Gastrocnemius medialis (tissue), 4 donors: ENCODE measurements at regions not wholly inside any gene's neighbourhood (a gene's known extent, or its start where the extent isn't known, plus 50 kb on each side); places are given as distances from the start of the nearest gene placed in this dataset.

Experiments used
- ATAC-seq, 2 donors: fragments of 150-250 bp; one replicate each; pipeline ENCODE4 v1.9.1; 2016
- DNase-seq, 2 donors: peaks; one replicate each; pipeline ENCODE4 v3.0.0-alpha.2; 2019
- H3K27ac ChIP-seq, 4 donors: fragments of 200-600 bp; sonication (generic); 1 replicate in 1 of 4; 2 replicates in 3 of 4; pipeline ENCODE4 v1.5.1; 2016 to 2018; ENCODE audit warnings: mild to moderate bottlenecking in 2 of 4, moderate library complexity in 1 of 4
- H3K27me3 ChIP-seq, 3 donors: fragments of 200-600 bp; sonication (generic) in 2 of 3; 1 replicate in 1 of 3; 2 replicates in 2 of 3; pipeline versions ENCODE4 v1.5.1 to v1.6.0; 2016 to 2019; ENCODE audit warnings: mild to moderate bottlenecking in 1 of 3, moderate library complexity in 1 of 3
- H3K36me3 ChIP-seq, 2 donors: fragments of 200-600 bp; sonication (generic) in 1 of 2; one replicate each; pipeline ENCODE4 v1.5.1; 2017 to 2018
- H3K4me1 ChIP-seq, 2 donors: fragments of 200-600 bp; sonication (generic) in 1 of 2; one replicate each; pipeline ENCODE4 v1.5.1; 2016 to 2017; ENCODE audit warnings: mild to moderate bottlenecking in 2 of 2
- H3K4me3 ChIP-seq, 4 donors: fragments of 200-600 bp; sonication (generic) in 3 of 4; 1 replicate in 1 of 4; 2 replicates in 3 of 4; pipeline ENCODE4 v1.5.1; 2016 to 2019; ENCODE audit warnings: mild to moderate bottlenecking in 2 of 4
- H3K9me3 ChIP-seq, 3 donors: fragments of 200-600 bp; sonication (generic) in 2 of 3; 1 replicate in 1 of 3; 2 replicates in 2 of 3; pipeline ENCODE4 v1.5.1; 2016 to 2019
- POLR2A ChIP-seq, 2 donors: fragments of 450-650 bp; IDR thresholded peaks; one replicate each; pipeline ENCODE4 v1.6.1; 2017; ENCODE audit warnings: antibody characterized with exemption in 2 of 2, mild to moderate bottlenecking in 2 of 2, moderate library complexity in 2 of 2
- in situ Hi-C, 4 donors: fragments of 200-750 bp; cut with MboI; loops; one replicate each; pipeline versions ENCODE4 v1.15.0 to v1.8.0; 2017; ENCODE audit warnings: low sequenced_read_pairs in 4 of 4
- intact Hi-C: fragments of 100-400 bp; cut with DNase I; formaldehyde crosslinking; loops from one replicate; pipeline ENCODE4 v1.15.1; 2023; ENCODE audit warnings: low total_unique reads
- TF ChIP-seq, protein P1 (sequence below), 5 experiments: fragments of 450-650 bp in 3 of 5; fragments of 200-600 bp in 2 of 5; sonication (generic) in 2 of 5; IDR thresholded peaks in 4 of 5; conservative IDR thresholded peaks in 1 of 5; 1 replicate in 4 of 5; 2 replicates in 1 of 5; pipeline ENCODE4 v1.5.1; 2016 to 2019; ENCODE audit warnings: antibody characterized with exemption in 5 of 5, mild to moderate bottlenecking in 3 of 5, moderate library complexity in 3 of 5

DNA sequence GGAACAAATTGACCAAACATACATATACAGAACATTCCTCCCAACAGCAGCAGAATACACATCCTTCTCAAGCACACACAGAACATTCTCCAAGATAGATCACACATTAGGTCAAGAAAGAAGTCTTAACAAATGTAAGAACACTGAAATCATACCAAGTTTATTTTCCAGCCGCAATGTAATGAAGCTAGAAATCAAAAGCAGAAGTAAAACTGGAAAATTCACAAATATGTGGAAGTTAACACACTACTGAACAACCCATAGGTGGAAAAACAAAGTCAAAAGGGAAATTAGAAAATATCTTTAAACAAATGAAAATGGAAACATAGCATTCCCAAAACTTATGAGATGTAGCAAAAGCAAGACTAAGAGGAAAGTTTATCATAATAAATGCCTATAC is 692.6 kb downstream of the DIAPH3 start:
- TF ChIP-seq POLR2A (IDR thresholded peaks at IDR 0.05), result no peak
- TF ChIP-seq, protein P1, sequence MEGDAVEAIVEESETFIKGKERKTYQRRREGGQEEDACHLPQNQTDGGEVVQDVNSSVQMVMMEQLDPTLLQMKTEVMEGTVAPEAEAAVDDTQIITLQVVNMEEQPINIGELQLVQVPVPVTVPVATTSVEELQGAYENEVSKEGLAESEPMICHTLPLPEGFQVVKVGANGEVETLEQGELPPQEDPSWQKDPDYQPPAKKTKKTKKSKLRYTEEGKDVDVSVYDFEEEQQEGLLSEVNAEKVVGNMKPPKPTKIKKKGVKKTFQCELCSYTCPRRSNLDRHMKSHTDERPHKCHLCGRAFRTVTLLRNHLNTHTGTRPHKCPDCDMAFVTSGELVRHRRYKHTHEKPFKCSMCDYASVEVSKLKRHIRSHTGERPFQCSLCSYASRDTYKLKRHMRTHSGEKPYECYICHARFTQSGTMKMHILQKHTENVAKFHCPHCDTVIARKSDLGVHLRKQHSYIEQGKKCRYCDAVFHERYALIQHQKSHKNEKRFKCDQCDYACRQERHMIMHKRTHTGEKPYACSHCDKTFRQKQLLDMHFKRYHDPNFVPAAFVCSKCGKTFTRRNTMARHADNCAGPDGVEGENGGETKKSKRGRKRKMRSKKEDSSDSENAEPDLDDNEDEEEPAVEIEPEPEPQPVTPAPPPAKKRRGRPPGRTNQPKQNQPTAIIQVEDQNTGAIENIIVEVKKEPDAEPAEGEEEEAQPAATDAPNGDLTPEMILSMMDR (IDR thresholded peaks at IDR 0.05 in 4 of 5, conservative IDR thresholded peaks at IDR 0.05 in 1 of 5), result no peak
- Histone ChIP-seq H3K36me3 (no peaks in the 10 kb centered on the region), H3K27ac (no peak overlapping the region), H3K4me1 (no peaks in the 10 kb centered on the region), H3K4me3 (no peak overlapping the region), H3K9me3 (no peaks in the 10 kb centered on the region), H3K27me3 (no peaks in the 10 kb centered on the region)
- no peak for ATAC-seq
- intact Hi-C loops (no loop called here), in situ Hi-C loops (no loop called here)
- no peak for DNase-seq

DNA sequence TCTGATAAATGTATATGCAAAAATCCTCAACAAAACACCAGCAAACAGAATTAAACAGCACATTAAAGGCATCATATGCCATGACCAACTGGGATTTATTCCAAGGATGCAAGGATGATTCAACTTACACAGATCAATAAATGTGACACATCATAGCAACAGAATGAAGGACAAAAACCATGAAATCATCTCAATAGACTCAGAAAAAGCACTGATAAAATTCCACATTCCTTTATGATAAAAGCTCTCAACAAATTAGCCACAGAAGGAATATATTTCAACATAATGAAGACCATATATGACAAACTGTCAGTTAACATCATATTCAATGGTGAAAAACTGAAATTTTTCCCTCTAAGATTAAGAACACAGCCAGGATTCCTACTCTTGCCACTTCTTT is 691.6 kb downstream of the DIAPH3 start:
- TF ChIP-seq, protein P1 (IDR thresholded peaks at IDR 0.05 in 4 of 5, conservative IDR thresholded peaks at IDR 0.05 in 1 of 5), result no peak
- no peak for TF ChIP-seq POLR2A (IDR thresholded peaks at IDR 0.05)
- H3K4me1 ChIP-seq, result no peaks in the 10 kb centered on the region
- no peak overlapping the region for H3K4me3 ChIP-seq
- no peak overlapping the region for H3K27ac ChIP-seq
- no peaks in the 10 kb centered on the region for H3K27me3 ChIP-seq
- intact Hi-C loops, result no loop called here
- DNase-seq (no peak), ATAC-seq (no peak)
- in situ Hi-C loops, result no loop called here
- H3K36me3 ChIP-seq, result no peaks in the 10 kb centered on the region
- no peaks in the 10 kb centered on the region for H3K9me3 ChIP-seq

DNA sequence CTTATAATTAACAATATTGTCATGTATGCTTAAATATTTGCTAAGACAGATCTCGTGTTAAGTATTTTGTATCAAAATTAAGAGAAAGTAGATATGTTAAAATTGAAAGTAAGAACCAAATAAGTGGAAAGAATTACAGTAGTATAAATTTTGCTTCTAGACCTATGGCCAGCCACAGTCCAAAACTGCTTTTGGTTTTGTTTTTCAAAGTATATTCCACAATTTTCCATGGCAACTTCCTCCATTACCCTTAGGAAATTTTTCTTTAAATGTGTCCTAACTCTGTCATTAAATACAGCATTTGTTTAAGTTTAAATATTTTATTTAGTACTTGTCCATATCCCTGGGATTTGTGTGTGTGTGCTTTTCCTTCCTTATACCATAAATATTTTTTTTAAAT is 689.0 kb downstream of the DIAPH3 start:
- H3K9me3 ChIP-seq, result no peaks in the 10 kb centered on the region
- no peak overlapping the region for H3K27ac ChIP-seq
- no peak for ATAC-seq
- in situ Hi-C loops (no loop called here), intact Hi-C loops (no loop called here)
- H3K4me1 ChIP-seq, result no peaks in the 10 kb centered on the region
- no peak for TF ChIP-seq POLR2A (IDR thresholded peaks at IDR 0.05)
- TF ChIP-seq, protein P1 (IDR thresholded peaks at IDR 0.05 in 4 of 5, conservative IDR thresholded peaks at IDR 0.05 in 1 of 5), result no peak
- no peaks in the 10 kb centered on the region for H3K27me3 ChIP-seq
- H3K4me3 ChIP-seq, result no peak overlapping the region
- DNase-seq, result no peak
- no peaks in the 10 kb centered on the region for H3K36me3 ChIP-seq

DNA sequence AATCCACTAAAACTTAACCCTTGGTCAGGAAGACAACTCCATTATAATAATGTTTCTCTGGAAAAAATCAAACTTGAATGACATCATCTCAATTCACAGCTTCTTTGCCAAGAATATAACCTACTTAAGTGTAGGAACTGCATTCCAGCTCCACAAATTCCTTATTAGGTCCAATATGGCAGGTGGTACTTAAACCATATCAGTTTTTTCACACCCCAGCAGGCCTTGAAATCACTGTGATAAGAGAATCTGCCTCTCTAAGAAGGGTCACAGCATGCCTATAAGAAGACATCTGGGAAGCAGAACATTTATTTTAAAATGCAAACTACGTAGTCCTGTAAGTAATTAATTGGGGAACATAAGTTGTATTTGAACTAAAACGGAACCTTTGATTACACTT is 687.8 kb downstream of the DIAPH3 start:
- Histone ChIP-seq H3K27me3 (no peaks in the 10 kb centered on the region), H3K9me3 (no peaks in the 10 kb centered on the region), H3K4me3 (no peak overlapping the region), H3K4me1 (no peaks in the 10 kb centered on the region), H3K36me3 (no peaks in the 10 kb centered on the region), H3K27ac (no peak overlapping the region)
- intact Hi-C loops (no loop called here), in situ Hi-C loops (no loop called here)
- no peak for DNase-seq
- TF ChIP-seq, protein P1 (IDR thresholded peaks at IDR 0.05 in 4 of 5, conservative IDR thresholded peaks at IDR 0.05 in 1 of 5), result no peak
- no peak for TF ChIP-seq POLR2A (IDR thresholded peaks at IDR 0.05)
- ATAC-seq, result no peak

DNA sequence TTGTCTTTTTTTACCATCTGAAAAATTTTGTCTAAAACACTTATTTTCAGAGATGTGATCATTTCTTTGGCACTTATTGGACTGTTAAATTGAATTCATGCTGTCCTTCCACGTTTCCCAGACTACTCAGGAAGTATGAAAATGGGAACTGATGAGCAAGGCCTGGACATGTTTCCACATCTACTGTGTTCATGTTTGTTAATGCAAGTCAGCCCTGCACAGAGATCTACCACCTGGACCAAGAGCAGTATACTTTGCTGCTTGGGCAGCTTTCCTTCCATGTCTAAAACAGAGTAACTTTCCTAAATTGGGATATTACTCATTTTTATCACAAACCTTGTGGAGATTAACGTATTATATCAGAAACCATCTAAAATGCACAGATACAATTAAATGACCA is 687.4 kb downstream of the DIAPH3 start:
- in situ Hi-C loops, result no loop called here
- Histone ChIP-seq H3K9me3 (no peaks in the 10 kb centered on the region), H3K27ac (no peak overlapping the region), H3K4me3 (no peak overlapping the region), H3K36me3 (no peaks in the 10 kb centered on the region), H3K4me1 (no peaks in the 10 kb centered on the region), H3K27me3 (no peaks in the 10 kb centered on the region)
- no peak for TF ChIP-seq POLR2A (IDR thresholded peaks at IDR 0.05)
- TF ChIP-seq, protein P1 (IDR thresholded peaks at IDR 0.05 in 4 of 5, conservative IDR thresholded peaks at IDR 0.05 in 1 of 5), result no peak
- no peak for DNase-seq
- ATAC-seq, result no peak
- intact Hi-C loops, result no loop called here
